GM12892 (cell line): ENCODE measurements at regions not wholly inside any gene's neighbourhood (a gene's known extent, or its start where the extent isn't known, plus 50 kb on each side); places are given as distances from the start of the nearest gene placed in this dataset.

Source experiments
- POLR2A ChIP-seq: IDR thresholded peaks from 2 replicates; pipeline ENCODE4 v1.6.1; 2011; ENCODE audit warnings: low read depth, low read length, control low read depth
- POLR2AphosphoS5 ChIP-seq: IDR thresholded peaks from 2 replicates; pipeline ENCODE4 v1.6.1; 2011; ENCODE audit warnings: low read depth, low read length, control low read depth
- TAF1 ChIP-seq: IDR thresholded peaks from 2 replicates; pipeline ENCODE4 v1.6.1; 2011; ENCODE audit warnings: low read depth, mild to moderate bottlenecking, control low read depth, low read length, borderline replicate concordance

GRCh38 chr13:22836475-22836874, 344.3 kb upstream of the SGCG start:
- TF ChIP-seq POLR2A: no peak
- no peak for TF ChIP-seq TAF1
- no peak for TF ChIP-seq POLR2AphosphoS5
